ENCODE measurements at regions not wholly inside any gene's neighbourhood (a gene's known extent, or its start where the extent isn't known, plus 50 kb on each side); places are given as distances from the start of the nearest gene placed in this dataset.

GRCh38 chr17:13387236-13387635 is 214.5 kb downstream of the HS3ST3A1 start:
- no peaks in the 10 kb centered on the region for H4K20me1 ChIP-seq (ENCODE audit: insufficient read depth, low read length, poor library complexity, severe bottlenecking)
- H3K9me3 ChIP-seq (ENCODE audit: insufficient read depth, low read depth, low read length), result no peaks in the 10 kb centered on the region
- H3K79me2 ChIP-seq (ENCODE audit: insufficient read depth, low read length), result no peaks in the 10 kb centered on the region
- no peaks in the 10 kb centered on the region for H3K4me1 ChIP-seq (ENCODE audit: insufficient read depth, low read length, poor library complexity, severe bottlenecking)
- no peaks in the 10 kb centered on the region for H3K36me3 ChIP-seq (ENCODE audit: insufficient read depth, low read length)
- H3K9ac ChIP-seq (ENCODE audit: low read depth, low read length, poor library complexity, severe bottlenecking), result no peak overlapping the region
- H2AFZ ChIP-seq (ENCODE audit: low read length), result no peak overlapping the region
- H3K4me2 ChIP-seq (ENCODE audit: low read depth, low read length, poor library complexity, severe bottlenecking), result no peak overlapping the region
- no peaks in the 10 kb centered on the region for H3K9me2 ChIP-seq (replicated peaks; ENCODE audit: low read depth, low read length)
- no peak for TF ChIP-seq EZH2phosphoT487 (IDR thresholded peaks at IDR 0.05; ENCODE audit: borderline replicate concordance)
- no peak for TF ChIP-seq CTCF (conservative IDR thresholded peaks at IDR 0.05; ENCODE audit: low read length)
- H3K27me3 ChIP-seq (ENCODE audit: insufficient read depth, low read length, poor library complexity, severe bottlenecking), result no peaks in the 10 kb centered on the region
- no peaks in the 10 kb centered on the region for H3F3A ChIP-seq (ENCODE audit: low read depth)
- H3K4me3 ChIP-seq (ENCODE audit: low read length, poor library complexity, severe bottlenecking), result no peak overlapping the region

- Histone ChIP-seq H3K4me1 (ENCODE audit: insufficient read depth, low read length, poor library complexity, severe bottlenecking) (no peaks in the 10 kb centered on the region), H3K27me3 (ENCODE audit: insufficient read depth, low read length, poor library complexity, severe bottlenecking) (no peaks in the 10 kb centered on the region), H3K9me2 (replicated peaks; ENCODE audit: low read depth, low read length) (no peaks in the 10 kb centered on the region), H2AFZ (ENCODE audit: low read length) (no peak overlapping the region), H4K20me1 (ENCODE audit: insufficient read depth, low read length, poor library complexity, severe bottlenecking) (no peaks in the 10 kb centered on the region), H3K4me2 (ENCODE audit: low read depth, low read length, poor library complexity, severe bottlenecking) (no peak overlapping the region), H3F3A (ENCODE audit: low read depth) (no peaks in the 10 kb centered on the region), H3K79me2 (ENCODE audit: insufficient read depth, low read length) (no peaks in the 10 kb centered on the region), H3K36me3 (ENCODE audit: insufficient read depth, low read length) (no peaks in the 10 kb centered on the region), H3K9ac (ENCODE audit: low read depth, low read length, poor library complexity, severe bottlenecking) (no peak overlapping the region), H3K4me3 (ENCODE audit: low read length, poor library complexity, severe bottlenecking) (no peak overlapping the region), H3K9me3 (ENCODE audit: insufficient read depth, low read depth, low read length) (no peaks in the 10 kb centered on the region)
- no peak for TF ChIP-seq EZH2phosphoT487 (IDR thresholded peaks at IDR 0.05; ENCODE audit: borderline replicate concordance)
- no peak for TF ChIP-seq CTCF (conservative IDR thresholded peaks at IDR 0.05; ENCODE audit: low read length)
Observed at GRCh38 chr17:13385481-13385911, 216.2 kb downstream of the HS3ST3A1 start.

GRCh38 chr17:13384626-13385025 is 217.1 kb downstream of the HS3ST3A1 start:
- Histone ChIP-seq H3K9me2 (replicated peaks; ENCODE audit: low read depth, low read length) (no peaks in the 10 kb centered on the region), H2AFZ (ENCODE audit: low read length) (no peak overlapping the region), H3F3A (ENCODE audit: low read depth) (no peaks in the 10 kb centered on the region), H3K79me2 (ENCODE audit: insufficient read depth, low read length) (no peaks in the 10 kb centered on the region), H3K36me3 (ENCODE audit: insufficient read depth, low read length) (no peaks in the 10 kb centered on the region), H3K9ac (ENCODE audit: low read depth, low read length, poor library complexity, severe bottlenecking) (no peak overlapping the region), H3K9me3 (ENCODE audit: insufficient read depth, low read depth, low read length) (no peaks in the 10 kb centered on the region), H4K20me1 (ENCODE audit: insufficient read depth, low read length, poor library complexity, severe bottlenecking) (no peaks in the 10 kb centered on the region), H3K4me1 (ENCODE audit: insufficient read depth, low read length, poor library complexity, severe bottlenecking) (no peaks in the 10 kb centered on the region), H3K4me3 (ENCODE audit: low read length, poor library complexity, severe bottlenecking) (no peak overlapping the region), H3K27me3 (ENCODE audit: insufficient read depth, low read length, poor library complexity, severe bottlenecking) (no peaks in the 10 kb centered on the region), H3K4me2 (ENCODE audit: low read depth, low read length, poor library complexity, severe bottlenecking) (no peak overlapping the region)
- TF ChIP-seq EZH2phosphoT487 (IDR thresholded peaks at IDR 0.05; ENCODE audit: borderline replicate concordance) (no peak), CTCF (conservative IDR thresholded peaks at IDR 0.05; ENCODE audit: low read length) (no peak)
